NCI-H2171 (cell line): ENCODE measurements at regions not wholly inside any gene's neighbourhood (a gene's known extent, or its start where the extent isn't known, plus 50 kb on each side); places are given as distances from the start of the nearest gene placed in this dataset.

ENCODE experiments used
- DNase-seq: peaks from one replicate; lab custom pipeline; 2025; lab: John Stamatoyannopoulos, UW

- no peak for DNase-seq
Observed at GRCh38 chr2:34388446-34388845, 789.3 kb upstream of the FAM98A start.

GRCh38 chr2:34387536-34387935, 788.4 kb upstream of the FAM98A start:
- DNase-seq, result no peak

- DNase-seq, result peak; percentile 26
Observed at GRCh38 chr2:34379586-34379985, 780.5 kb upstream of the FAM98A start.

- no peak for DNase-seq
Observed at GRCh38 chr2:34373586-34374233, 774.6 kb upstream of the FAM98A start.

GRCh38 chr2:34372967-34373366, 773.9 kb upstream of the FAM98A start:
- DNase-seq, result no peak

- no peak for DNase-seq
Observed at GRCh38 chr2:34371711-34372110, 772.6 kb upstream of the FAM98A start.

GRCh38 chr2:34368304-34368703, 769.2 kb upstream of the FAM98A start:
- DNase-seq, result no peak

GRCh38 chr2:34365932-34366331, 766.8 kb upstream of the FAM98A start:
- peak; percentile 41 for DNase-seq

- no peak for DNase-seq
Observed at GRCh38 chr2:34365512-34365911, 766.4 kb upstream of the FAM98A start.

GRCh38 chr2:34353509-34354113, 754.5 kb upstream of the FAM98A start:
- DNase-seq, result no peak

GRCh38 chr2:34349527-34349926, 750.4 kb upstream of the FAM98A start:
- no peak for DNase-seq

GRCh38 chr2:34345030-34345429, 745.9 kb upstream of the FAM98A start:
- DNase-seq, result no peak

- no peak for DNase-seq
Observed at GRCh38 chr2:34340307-34340706, 741.2 kb upstream of the FAM98A start.

- no peak for DNase-seq
Observed at GRCh38 chr2:34337735-34338134, 738.6 kb upstream of the FAM98A start.

- no peak for DNase-seq
Observed at GRCh38 chr2:34332813-34333212, 733.7 kb upstream of the FAM98A start.

GRCh38 chr2:34320056-34320455, 721.0 kb upstream of the FAM98A start:
- no peak for DNase-seq

- no peak for DNase-seq
Observed at GRCh38 chr2:34317797-34318196, 718.7 kb upstream of the FAM98A start.

GRCh38 chr2:34316788-34317187, 717.7 kb upstream of the FAM98A start:
- no peak for DNase-seq

GRCh38 chr2:34311816-34312215, 712.7 kb upstream of the FAM98A start:
- DNase-seq, result no peak

- DNase-seq, result no peak
Observed at GRCh38 chr2:34308140-34308539, 709.0 kb upstream of the FAM98A start.

GRCh38 chr2:34307636-34308035, 708.5 kb upstream of the FAM98A start:
- no peak for DNase-seq

GRCh38 chr2:34306745-34307144, 707.6 kb upstream of the FAM98A start:
- no peak for DNase-seq

GRCh38 chr2:34305587-34305986, 706.5 kb upstream of the FAM98A start:
- DNase-seq, result no peak

GRCh38 chr2:34294961-34295360, 695.9 kb upstream of the FAM98A start:
- DNase-seq, result no peak
